MCF 10A (cell line): ENCODE measurements at regions not wholly inside any gene's neighbourhood (a gene's known extent, or its start where the extent isn't known, plus 50 kb on each side); places are given as distances from the start of the nearest gene placed in this dataset.
A peak's percentile ranks its signal among the peaks of the same experiment; 100 is the strongest.

Experiments
- BruUV-seq: library from RNA; stranded (reverse); fragments of 400-500 nt; replicated peaks from 2 replicates; lab custom pipeline; 2021; lab: Mats Ljungman, UMichigan
- CTCF ChIA-PET: fragments of 300-600 bp; sonication (Branson Sonifier 250); formaldehyde crosslinking; extraction: SDS; loops from one replicate; lab custom pipeline; 2021; ENCODE audit warnings: antibody characterized with exemption, inconsistent platforms; lab: Yijun Ruan, JAX
- POLR2A ChIA-PET: fragments of 300-600, 350-650 bp; sonication (Branson Sonifier 250); formaldehyde crosslinking; extraction: SDS; loops from one replicate; lab custom pipeline; 2020; ENCODE audit warnings: antibody characterized with exemption, inconsistent platforms; lab: Yijun Ruan, JAX
- DNase-seq: peaks from one replicate; pipeline ENCODE4 v3.0.0-alpha.2; 2018; ENCODE audit not compliant: unreplicated experiment
- H3K27ac Mint-ChIP-seq: one replicate; pipeline ENCODE4 v1.8.0; 2022; ENCODE audit warnings: mild to moderate bottlenecking, low read depth, mixed read lengths; ENCODE audit not compliant: unreplicated experiment
- H3K27me3 Mint-ChIP-seq: one replicate; pipeline ENCODE4 v1.8.0; 2022; ENCODE audit warnings: mixed read lengths; ENCODE audit not compliant: insufficient read depth, unreplicated experiment
- H3K36me3 Mint-ChIP-seq: one replicate; pipeline ENCODE4 v1.8.0; 2022; ENCODE audit warnings: mild to moderate bottlenecking, moderate library complexity, mixed read lengths; ENCODE audit not compliant: insufficient read depth, unreplicated experiment
- H3K4me1 Mint-ChIP-seq: one replicate; pipeline ENCODE4 v1.8.0; 2022; ENCODE audit warnings: mixed read lengths; ENCODE audit not compliant: insufficient read depth, unreplicated experiment
- H3K4me3 Mint-ChIP-seq: one replicate; pipeline ENCODE4 v1.8.0; 2022; ENCODE audit warnings: mild to moderate bottlenecking, moderate library complexity, mixed read lengths; ENCODE audit not compliant: unreplicated experiment
- H3K9me3 Mint-ChIP-seq: one replicate; pipeline ENCODE4 v1.8.0; 2022; ENCODE audit warnings: mixed read lengths; ENCODE audit not compliant: unreplicated experiment
- CTCF ChIP-seq: fragments of 200-600 bp; IDR thresholded peaks from one replicate; pipeline ENCODE4 v1.8.0; 2022; ENCODE audit warnings: antibody characterized with exemption, mild to moderate bottlenecking; ENCODE audit not compliant: unreplicated experiment
- intact Hi-C: fragments of 100-400 bp; cut with micrococcal nuclease; formaldehyde crosslinking; loops from 2 replicates; pipeline ENCODE4 v1.14.1; 2022

GRCh38 chr5:66427139-66427442, 169.1 kb upstream of the MAST4 start:
- no TSS peak for BruUV-seq

GRCh38 chr5:66436721-66437120, 159.5 kb upstream of the MAST4 start:
- H3K27ac Mint-ChIP-seq, result no peak overlapping the region
- intact Hi-C loops, result no loop called here
- no peaks in the 10 kb centered on the region for H3K9me3 Mint-ChIP-seq
- POLR2A ChIA-PET, result no interaction called here
- DNase-seq, result peak; percentile 23
- no peak overlapping the region for H3K4me3 Mint-ChIP-seq
- H3K36me3 Mint-ChIP-seq, result no peaks in the 10 kb centered on the region
- CTCF ChIA-PET, result interaction anchor here (0.7 to 1.3 kb wide), 2 partner anchors 128 to 139 kb away, joined by 4 to 5 read pairs; no protein-coding TSS in a partner anchor
- peaks cover 17% of the 10 kb centered on the region for H3K27me3 Mint-ChIP-seq
- no peak for TF ChIP-seq CTCF
- no peaks in the 10 kb centered on the region for H3K4me1 Mint-ChIP-seq
- BruUV-seq, result no TSS peak

More at GRCh38 chr5:66427139-66427442, 169.1 kb upstream of the MAST4 start:
- CTCF ChIA-PET, result no interaction called here
- Mint-ChIP-seq H3K27me3 (peaks cover 21% of the 10 kb centered on the region), H3K9me3 (peaks cover 8% of the 10 kb centered on the region), H3K4me3 (no peak overlapping the region), H3K36me3 (no peaks in the 10 kb centered on the region), H3K4me1 (no peaks in the 10 kb centered on the region), H3K27ac (no peak overlapping the region)
- no peak for TF ChIP-seq CTCF
- intact Hi-C loops, result no loop called here
- no peak for DNase-seq
- POLR2A ChIA-PET, result no interaction called here

GRCh38 chr5:66438087-66438486, 158.1 kb upstream of the MAST4 start:
- no peaks in the 10 kb centered on the region for H3K36me3 Mint-ChIP-seq
- CTCF ChIA-PET, result interaction anchor here (0.8 to 1.3 kb wide), 2 partner anchors 129 to 319 kb away, joined by 3 to 5 read pairs; no protein-coding TSS in a partner anchor
- no peaks in the 10 kb centered on the region for H3K9me3 Mint-ChIP-seq
- H3K4me3 Mint-ChIP-seq, result no peak overlapping the region
- intact Hi-C loops, result no loop called here
- no TSS peak for BruUV-seq
- no peak for TF ChIP-seq CTCF
- peaks cover 6% of the 10 kb centered on the region for H3K27me3 Mint-ChIP-seq
- H3K27ac Mint-ChIP-seq, result no peak overlapping the region
- POLR2A ChIA-PET, result no interaction called here
- no peak for DNase-seq
- H3K4me1 Mint-ChIP-seq, result no peaks in the 10 kb centered on the region

GRCh38 chr5:66438696-66439095, 157.5 kb upstream of the MAST4 start:
- Mint-ChIP-seq H3K9me3 (no peaks in the 10 kb centered on the region), H3K4me3 (no peak overlapping the region), H3K27me3 (no peaks in the 10 kb centered on the region), H3K4me1 (no peaks in the 10 kb centered on the region), H3K27ac (no peak overlapping the region), H3K36me3 (no peaks in the 10 kb centered on the region)
- BruUV-seq, result no TSS peak
- ChIA-PET CTCF (interaction anchor here (0.8 kb wide), 2 partner anchors 130 to 319 kb away, joined by 3 to 5 read pairs; no protein-coding TSS in a partner anchor), POLR2A (no interaction called here)
- no peak for DNase-seq
- intact Hi-C loops, result no loop called here
- TF ChIP-seq CTCF, result no peak
